ENCODE measurements at regions not wholly inside any gene's neighbourhood (a gene's known extent, or its start where the extent isn't known, plus 50 kb on each side); places are given as distances from the start of the nearest gene placed in this dataset.

GRCh38 chr5:58151414-58151813 is 308.5 kb downstream of the PLK2 start:
- no peaks in the 10 kb centered on the region for H3K27me3 ChIP-seq (ENCODE audit: low read depth)
- H3K36me3 ChIP-seq, result no peaks in the 10 kb centered on the region
- DNase-seq, result no peak
- peaks cover 6% of the 10 kb centered on the region for H3K4me1 ChIP-seq
- no peak overlapping the region for H3K4me3 ChIP-seq
- TF ChIP-seq, protein P1, sequence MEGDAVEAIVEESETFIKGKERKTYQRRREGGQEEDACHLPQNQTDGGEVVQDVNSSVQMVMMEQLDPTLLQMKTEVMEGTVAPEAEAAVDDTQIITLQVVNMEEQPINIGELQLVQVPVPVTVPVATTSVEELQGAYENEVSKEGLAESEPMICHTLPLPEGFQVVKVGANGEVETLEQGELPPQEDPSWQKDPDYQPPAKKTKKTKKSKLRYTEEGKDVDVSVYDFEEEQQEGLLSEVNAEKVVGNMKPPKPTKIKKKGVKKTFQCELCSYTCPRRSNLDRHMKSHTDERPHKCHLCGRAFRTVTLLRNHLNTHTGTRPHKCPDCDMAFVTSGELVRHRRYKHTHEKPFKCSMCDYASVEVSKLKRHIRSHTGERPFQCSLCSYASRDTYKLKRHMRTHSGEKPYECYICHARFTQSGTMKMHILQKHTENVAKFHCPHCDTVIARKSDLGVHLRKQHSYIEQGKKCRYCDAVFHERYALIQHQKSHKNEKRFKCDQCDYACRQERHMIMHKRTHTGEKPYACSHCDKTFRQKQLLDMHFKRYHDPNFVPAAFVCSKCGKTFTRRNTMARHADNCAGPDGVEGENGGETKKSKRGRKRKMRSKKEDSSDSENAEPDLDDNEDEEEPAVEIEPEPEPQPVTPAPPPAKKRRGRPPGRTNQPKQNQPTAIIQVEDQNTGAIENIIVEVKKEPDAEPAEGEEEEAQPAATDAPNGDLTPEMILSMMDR (IDR thresholded peaks at IDR 0.05; ENCODE audit: borderline replicate concordance), result no peak
- no peaks in the 10 kb centered on the region for H3K9me3 ChIP-seq (replicated peaks)
- no peak overlapping the region for H3K27ac ChIP-seq (replicated peaks)
- intact Hi-C loops (cut with micrococcal nuclease), result no loop called here

GRCh38 chr5:58150926-58151325 is 309.0 kb downstream of the PLK2 start:
- Histone ChIP-seq H3K27ac (replicated peaks) (no peak overlapping the region), H3K9me3 (replicated peaks) (no peaks in the 10 kb centered on the region), H3K36me3 (no peaks in the 10 kb centered on the region), H3K4me1 (peaks cover 2% of the 10 kb centered on the region), H3K4me3 (no peak overlapping the region), H3K27me3 (ENCODE audit: low read depth) (no peaks in the 10 kb centered on the region)
- TF ChIP-seq, protein P1 (IDR thresholded peaks at IDR 0.05; ENCODE audit: borderline replicate concordance), result no peak
- intact Hi-C loops (cut with micrococcal nuclease), result no loop called here
- DNase-seq, result no peak

DNA sequence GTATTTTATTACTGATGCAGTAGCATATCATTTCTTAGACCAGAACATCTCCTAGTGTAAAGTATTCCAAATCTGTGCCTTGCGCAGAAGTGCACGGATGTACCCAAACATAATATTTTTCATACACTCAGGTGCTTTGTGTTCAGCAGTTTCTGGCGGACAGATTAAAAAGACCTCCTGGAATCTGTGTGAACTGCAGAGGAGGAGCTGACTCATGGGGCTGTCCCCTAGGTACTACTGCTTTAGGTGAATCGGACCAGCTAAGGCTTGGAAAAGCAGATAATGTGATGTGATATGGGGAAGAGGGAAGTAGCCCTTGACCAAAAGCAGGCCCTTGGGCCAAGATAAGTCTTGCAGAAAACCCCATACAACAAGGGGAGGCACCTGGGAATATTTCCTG is 310.1 kb downstream of the PLK2 start:
- no peaks in the 10 kb centered on the region for H3K4me1 ChIP-seq
- no peaks in the 10 kb centered on the region for H3K36me3 ChIP-seq
- DNase-seq, result no peak
- no peak overlapping the region for H3K4me3 ChIP-seq
- H3K9me3 ChIP-seq (replicated peaks), result no peaks in the 10 kb centered on the region
- no peak overlapping the region for H3K27ac ChIP-seq (replicated peaks)
- TF ChIP-seq, protein P1 (IDR thresholded peaks at IDR 0.05; ENCODE audit: borderline replicate concordance), result no peak
- intact Hi-C loops (cut with micrococcal nuclease), result no loop called here
- H3K27me3 ChIP-seq (ENCODE audit: low read depth), result no peaks in the 10 kb centered on the region

DNA sequence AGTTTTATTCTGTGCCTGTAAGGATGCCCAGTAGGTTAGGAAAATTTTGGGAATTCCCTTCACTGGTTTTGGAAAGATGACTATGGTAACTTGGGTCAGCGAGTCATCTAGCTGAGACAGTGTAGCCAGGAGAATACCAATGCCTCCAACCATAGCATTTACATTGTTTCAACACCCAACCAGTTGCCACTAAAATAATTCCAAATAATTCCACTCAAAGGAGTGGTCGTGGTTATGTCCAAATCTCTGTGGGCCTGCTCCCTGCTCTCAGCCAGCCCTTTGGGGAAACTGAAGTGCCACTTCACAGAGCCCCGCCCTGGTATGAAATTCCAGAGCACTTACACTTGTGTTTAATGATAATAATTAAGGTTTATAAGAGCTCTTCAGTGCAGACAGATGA is 310.5 kb downstream of the PLK2 start:
- no peaks in the 10 kb centered on the region for H3K9me3 ChIP-seq (replicated peaks)
- H3K4me3 ChIP-seq, result no peak overlapping the region
- H3K36me3 ChIP-seq, result no peaks in the 10 kb centered on the region
- TF ChIP-seq, protein P1 (IDR thresholded peaks at IDR 0.05; ENCODE audit: borderline replicate concordance), result no peak
- DNase-seq, result no peak
- intact Hi-C loops (cut with micrococcal nuclease), result no loop called here
- H3K4me1 ChIP-seq, result no peaks in the 10 kb centered on the region
- H3K27ac ChIP-seq (replicated peaks), result no peak overlapping the region
- no peaks in the 10 kb centered on the region for H3K27me3 ChIP-seq (ENCODE audit: low read depth)

- Histone ChIP-seq H3K27ac (replicated peaks) (no peak overlapping the region), H3K36me3 (no peaks in the 10 kb centered on the region), H3K27me3 (ENCODE audit: low read depth) (no peaks in the 10 kb centered on the region), H3K9me3 (replicated peaks) (no peaks in the 10 kb centered on the region), H3K4me1 (no peaks in the 10 kb centered on the region), H3K4me3 (no peak overlapping the region)
- TF ChIP-seq, protein P1 (IDR thresholded peaks at IDR 0.05; ENCODE audit: borderline replicate concordance), result no peak
- no peak for DNase-seq
- intact Hi-C loops (cut with micrococcal nuclease), result no loop called here
These were observed 311.6 kb downstream of the PLK2 start for GRCh38 chr5:58148254-58148775.
